Right ventricle myocardium inferior (tissue), 1 donor: ENCODE measurements at regions not wholly inside any gene's neighbourhood (a gene's known extent, or its start where the extent isn't known, plus 50 kb on each side); places are given as distances from the start of the nearest gene placed in this dataset.
"Not testable (repeated sequence)": the region's sequence is repeated elsewhere in the genome, so short reads cannot be mapped to it uniquely, and the experiment has no call there.

Source experiments
- ATAC-seq: fragments of 200-7000 bp; cut with Tn5 transposase; one replicate; pipeline ENCODE4 v1.9.1; 2020; ENCODE audit warnings: mild to moderate bottlenecking, moderate library complexity
- DNase-seq: peaks from one replicate; pipeline ENCODE4 v3.0.0; 2021; ENCODE audit errors: missing footprints
- intact Hi-C: fragments of 100-400 bp; cut with DNase I; formaldehyde crosslinking; loops from one replicate; pipeline ENCODE4 v1.11.0; 2022
- donor health status: DM: no; HTN: yes; CAD: no; lungs with severe emphysema.

DNA sequence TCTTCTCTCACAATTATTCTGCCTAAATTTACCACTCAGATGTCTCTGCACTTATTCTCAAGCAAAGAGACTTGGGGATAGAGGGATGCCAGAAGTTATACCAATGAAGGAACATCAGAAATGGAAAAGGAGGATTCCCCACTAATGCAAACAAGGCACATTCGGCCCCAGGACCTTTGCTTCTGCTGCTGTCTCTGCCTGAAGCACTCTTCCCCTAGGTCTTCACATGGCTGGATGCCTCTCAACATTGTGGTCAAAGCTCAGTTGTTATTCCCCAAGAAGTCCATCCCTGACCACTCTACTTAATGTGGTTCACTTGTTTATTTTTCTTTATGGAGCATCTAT lies 508.7 kb downstream of the DOK5 start:
- intact Hi-C loops: no loop called here
- ATAC-seq: no peak

DNA sequence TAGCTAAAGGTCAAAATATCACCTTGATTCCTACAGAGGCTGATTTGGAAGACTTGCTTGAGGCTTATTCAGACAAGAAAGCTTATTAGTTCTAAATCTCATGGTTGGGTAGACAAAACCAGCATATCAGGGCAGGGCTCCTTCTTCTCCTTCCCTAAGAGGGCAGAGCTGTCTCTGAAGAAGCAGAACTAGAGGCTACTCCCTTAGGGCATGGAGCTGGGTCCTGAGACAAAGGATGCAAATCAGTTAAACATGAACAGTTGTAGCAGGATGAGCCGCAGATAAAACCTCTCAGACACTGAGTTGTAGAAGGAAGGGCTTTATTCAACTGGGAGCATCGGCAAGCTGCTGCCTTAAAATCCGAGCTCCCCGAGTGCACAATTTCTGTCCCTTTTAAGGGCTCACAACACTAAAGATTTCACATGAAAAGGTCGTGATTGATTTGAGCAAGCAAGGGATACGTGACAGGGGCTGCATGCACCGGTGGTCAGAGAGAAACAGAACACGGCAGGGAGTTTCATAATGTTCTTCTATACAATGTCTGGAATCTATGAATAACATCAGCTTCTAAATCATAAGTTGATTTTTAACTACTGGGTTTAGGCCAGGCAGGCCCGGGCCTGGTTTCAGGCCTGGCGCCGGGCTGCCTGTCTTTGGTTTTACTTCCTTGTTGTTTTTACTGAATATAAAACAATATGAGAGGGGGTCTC lies 508.2 kb downstream of the DOK5 start:
- intact Hi-C loops, DNase-seq, ATAC-seq: not testable (repeated sequence)

More for the DNA sequence above, 508.7 kb downstream of the DOK5 start:
- DNase-seq: no peak

DNA sequence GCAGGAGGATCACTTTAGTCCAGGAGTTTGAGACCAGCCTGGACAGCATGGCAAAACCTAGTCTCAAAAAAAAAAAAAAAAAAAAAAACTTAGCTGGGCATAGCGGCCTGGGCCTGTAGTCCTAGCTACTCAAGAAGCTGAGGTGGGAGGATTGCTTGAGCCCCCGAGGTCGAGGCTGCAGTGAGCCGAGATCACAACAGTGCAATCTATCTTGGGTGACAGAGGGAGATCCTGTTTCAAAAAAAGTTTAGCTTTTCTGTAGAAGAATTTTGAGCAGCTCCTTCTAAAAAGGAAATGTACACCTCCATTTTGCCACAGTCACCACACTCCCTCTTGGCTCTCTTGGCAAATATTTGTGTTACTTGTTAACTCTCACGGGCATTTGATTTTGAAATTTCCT lies 505.8 kb downstream of the DOK5 start:
- DNase-seq (no peak), ATAC-seq (no peak)
- intact Hi-C loops: no loop called here

DNA sequence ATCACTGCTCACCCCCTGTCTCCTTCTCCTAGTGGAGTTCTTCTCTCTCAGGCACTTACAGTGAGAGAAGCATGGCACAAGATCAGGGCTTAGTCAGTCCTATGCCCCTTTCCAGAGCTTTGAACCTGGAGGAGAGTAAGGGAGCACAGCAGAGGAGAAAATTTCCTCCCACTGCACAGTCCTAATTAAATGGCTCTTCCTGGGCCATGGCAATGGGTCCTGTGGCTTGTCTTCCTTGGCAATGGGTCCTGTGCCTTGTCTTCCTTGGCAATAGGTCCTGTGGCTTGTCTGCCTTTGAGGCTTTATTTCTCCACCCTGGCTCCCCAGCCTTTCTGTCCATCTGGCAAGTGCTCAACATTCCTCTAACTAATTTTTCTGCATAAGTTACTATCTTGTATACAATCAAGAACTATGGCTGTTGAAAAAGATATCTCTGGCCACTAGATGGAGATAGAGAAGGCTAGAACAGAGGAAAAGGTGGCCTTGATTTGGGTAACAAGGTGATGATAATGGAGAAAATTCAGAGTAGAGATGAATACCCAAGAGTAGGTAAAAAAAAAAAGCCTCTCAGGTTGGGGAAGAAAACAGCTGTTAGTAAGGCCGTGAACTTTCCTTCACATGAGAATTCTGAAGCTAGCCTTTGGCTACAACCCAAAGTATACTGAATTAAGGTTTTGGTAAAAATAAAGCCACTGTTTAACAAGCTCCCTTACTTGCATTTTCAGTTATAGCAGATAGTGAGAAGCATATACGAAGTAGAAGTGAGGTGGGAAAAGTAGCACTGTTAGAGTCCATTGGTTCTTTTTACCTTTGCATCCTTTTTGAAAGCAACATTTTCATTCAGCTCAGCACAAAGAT lies 504.9 kb downstream of the DOK5 start:
- DNase-seq (no peak), ATAC-seq (no peak)
- intact Hi-C loops: no loop called here

DNA sequence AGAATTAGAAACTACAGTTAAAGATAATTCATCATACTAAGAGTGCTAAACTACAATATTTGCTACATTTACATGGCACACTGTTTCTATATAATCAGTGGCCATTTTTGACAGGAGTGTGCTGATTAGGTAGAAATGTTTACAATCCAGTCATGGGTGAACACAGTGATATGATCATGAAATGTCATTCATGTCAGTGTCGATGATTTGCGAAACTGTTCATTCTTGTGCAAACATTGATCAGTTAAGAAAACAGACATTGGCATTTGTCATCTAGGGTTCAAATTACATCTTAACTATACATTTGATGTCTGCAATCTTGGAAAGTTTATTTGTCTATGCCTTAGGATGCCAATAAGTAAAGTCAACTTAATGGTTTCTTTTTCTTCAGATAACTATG lies 474.9 kb downstream of the DOK5 start:
- no peak for ATAC-seq
- intact Hi-C loops: no loop called here
- DNase-seq: no peak

DNA sequence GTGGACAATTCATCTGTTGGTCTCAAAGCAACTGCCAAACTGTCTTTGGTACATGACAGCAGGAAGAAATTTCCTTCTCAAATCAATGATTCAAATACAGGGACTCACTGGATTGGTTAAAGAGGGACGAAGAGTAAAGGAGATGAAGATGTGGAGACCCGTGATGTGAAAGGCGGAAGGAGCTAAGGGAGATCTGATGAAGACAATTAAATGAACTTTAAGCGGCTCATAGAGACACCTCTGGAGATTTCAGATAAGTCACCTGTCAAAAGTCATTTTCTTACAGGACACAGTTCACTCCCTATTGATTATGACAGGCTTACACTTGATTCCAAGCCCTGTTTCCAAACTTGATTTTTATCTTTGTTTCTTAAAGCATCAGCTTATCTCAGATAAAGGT lies 466.3 kb downstream of the DOK5 start:
- DNase-seq (no peak), ATAC-seq (no peak)
- intact Hi-C loops: no loop called here

DNA sequence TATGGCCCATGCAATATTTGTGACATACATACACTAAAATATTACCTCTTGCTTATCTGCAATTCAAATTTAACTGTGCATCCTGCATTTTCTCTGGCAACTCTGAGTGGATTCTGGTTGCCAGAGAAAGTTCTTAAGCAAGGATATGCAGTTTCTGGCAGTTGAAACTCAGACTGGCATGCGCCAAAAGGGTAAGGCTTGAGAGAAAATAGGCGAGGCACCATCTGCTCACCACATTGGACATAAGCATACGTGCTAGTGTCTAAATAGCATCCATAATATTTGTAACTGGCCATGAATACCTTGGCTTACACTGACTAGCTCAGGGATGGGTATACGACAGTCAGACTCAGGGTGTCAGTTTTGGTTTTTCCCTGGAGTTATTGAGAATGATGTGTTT lies 465.1 kb downstream of the DOK5 start:
- no peak for ATAC-seq
- intact Hi-C loops: no loop called here
- DNase-seq: no peak

DNA sequence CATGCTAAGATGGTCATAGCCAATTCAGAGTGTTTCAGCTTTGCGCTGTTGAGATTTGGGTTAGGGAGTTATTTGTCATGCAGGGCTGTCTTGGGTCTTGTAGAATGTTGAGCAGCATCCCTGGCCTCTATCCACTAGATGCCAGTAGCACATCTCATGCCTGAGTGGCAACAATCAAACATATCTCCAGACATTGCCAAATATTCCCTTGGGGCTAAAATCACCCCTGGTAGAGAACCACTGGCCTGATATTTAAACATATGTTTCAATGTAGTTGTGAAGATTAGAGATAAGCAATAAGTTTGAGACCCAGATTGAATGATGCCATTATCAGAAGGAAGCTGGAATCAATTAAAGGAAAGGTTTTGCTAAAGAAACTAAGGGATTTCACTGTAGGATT lies 463.3 kb downstream of the DOK5 start:
- DNase-seq (no peak), ATAC-seq (no peak)
- intact Hi-C loops: no loop called here

DNA sequence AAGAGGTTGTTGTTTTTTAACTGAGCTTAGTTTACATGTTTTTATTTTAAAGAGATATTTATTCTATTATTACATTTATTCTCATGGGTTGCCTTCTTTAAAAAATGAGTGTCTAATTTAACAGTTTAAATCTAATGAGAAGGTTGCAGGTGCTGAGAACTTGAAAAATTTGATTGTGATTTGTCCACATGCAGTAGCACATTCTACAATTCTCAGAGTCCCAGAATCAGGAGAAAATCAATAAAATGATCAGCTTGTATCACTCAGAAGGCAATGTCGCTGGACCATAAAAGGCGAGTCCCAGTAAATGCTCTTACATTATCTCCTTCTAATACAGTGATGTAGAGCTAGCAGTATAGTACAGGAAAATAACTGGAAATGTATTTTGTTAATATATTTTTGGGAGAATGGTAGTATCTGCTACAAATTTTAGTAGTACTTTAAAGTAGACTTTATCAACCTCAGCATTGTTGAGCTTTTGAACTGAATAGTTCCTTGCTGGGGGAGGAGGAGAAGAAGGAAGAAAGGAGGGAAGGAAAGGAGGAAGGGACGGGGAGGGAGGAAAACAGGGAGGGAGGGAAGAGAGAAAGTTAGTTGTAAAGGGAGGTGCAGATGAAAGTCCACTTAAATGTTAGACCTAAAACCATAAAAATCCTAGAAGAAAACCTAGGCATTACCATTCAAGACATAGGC lies 458.0 kb downstream of the DOK5 start:
- DNase-seq (no peak), ATAC-seq (no peak)
- intact Hi-C loops: no loop called here

DNA sequence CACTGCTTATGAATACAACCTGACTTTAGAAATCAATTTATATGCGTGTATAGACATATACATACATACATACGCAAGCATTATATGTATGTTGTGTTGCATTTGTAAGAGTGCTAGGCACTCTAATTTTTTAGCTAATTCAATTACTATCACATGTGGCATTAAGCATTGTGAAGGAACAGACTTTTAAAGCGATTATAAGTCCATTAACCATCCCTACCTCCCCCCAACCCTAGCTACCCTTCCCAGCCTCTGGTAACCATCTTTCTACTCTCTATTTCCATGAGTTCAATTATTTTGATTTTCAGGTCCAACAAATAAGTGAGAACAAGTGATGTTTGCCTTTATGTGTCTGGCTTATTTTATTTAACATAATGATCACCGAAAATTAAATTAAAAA lies 453.8 kb downstream of the DOK5 start:
- no peak for DNase-seq
- ATAC-seq: no peak
- intact Hi-C loops: no loop called here

DNA sequence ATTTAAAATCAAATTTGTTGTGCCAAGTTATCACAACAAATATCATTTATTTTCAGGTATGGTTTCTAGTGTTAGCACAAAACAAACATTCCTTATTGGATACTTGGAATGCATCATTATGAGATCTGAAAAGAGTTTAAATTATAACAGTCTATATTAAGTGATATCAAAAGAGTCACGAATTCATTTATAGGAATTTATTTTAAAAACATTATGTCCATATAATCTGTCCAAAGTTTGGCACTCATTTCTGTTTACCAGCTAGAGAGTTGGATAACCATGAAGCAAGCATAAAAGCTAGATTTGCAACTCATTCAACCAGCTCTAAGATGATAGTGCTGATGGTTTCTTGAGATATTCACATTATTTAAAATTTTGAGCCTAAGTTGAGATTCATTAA lies 453.2 kb downstream of the DOK5 start:
- ATAC-seq: no peak
- intact Hi-C loops: no loop called here
- DNase-seq: no peak

DNA sequence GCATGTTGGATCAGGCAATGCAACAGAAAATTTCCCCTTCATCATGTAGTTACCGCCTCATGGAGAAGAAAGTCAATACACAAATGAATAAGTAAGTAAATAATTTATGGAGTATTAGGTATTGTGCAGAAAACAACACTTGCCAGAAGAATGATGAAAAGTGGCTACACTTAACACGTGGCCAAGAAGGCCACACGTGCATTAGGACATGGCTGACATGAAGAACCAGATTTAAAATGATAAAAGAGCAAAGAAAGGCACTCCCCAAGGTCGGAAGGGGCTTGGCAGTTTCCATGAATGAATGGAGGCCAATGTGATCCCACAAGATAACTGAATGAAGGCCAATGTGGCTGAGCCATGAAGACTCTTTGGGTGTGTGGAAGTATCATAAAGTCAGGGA lies 447.2 kb downstream of the DOK5 start:
- intact Hi-C loops: no loop called here

DNA sequence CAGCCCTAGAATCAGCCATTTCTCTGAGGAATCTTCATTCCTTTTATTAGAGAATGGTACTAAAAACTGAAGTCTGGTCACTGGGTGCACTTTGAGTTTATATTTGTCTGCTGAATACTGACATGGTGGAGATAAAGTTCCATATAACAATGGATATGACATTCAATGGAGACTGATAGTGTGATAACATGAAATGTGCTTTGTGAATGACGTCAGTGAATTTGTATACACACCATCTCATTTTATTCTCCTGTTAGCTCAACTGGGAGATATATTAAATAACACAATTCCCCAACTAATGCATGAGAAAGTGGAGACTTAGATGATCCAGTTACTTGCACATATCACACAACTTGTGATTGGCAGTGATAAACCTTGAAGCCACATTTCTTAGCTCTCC lies 446.7 kb downstream of the DOK5 start:
- DNase-seq (no peak), ATAC-seq (no peak)
- intact Hi-C loops: no loop called here

More for the DNA sequence above, 447.2 kb downstream of the DOK5 start:
- DNase-seq: no peak
- no peak for ATAC-seq

DNA sequence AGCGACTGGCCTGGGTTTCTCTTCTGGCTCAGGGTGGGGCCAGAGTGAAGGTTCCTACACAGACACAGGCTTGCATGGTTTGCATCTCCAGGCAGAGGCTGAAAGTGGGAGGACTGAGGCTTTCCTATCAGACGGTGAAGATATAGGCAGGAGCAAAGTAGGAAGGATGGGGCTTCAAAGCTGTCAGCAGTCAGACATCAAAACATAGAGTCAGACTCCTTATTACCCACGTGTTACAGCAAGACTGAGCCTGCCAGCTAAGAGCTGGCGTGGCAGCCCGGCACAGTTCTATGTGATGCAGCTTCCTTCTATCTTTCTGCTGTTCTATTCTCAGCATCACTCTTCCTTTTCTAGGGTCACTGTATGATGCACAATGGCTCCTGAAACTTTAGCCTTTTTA lies 445.1 kb downstream of the DOK5 start:
- ATAC-seq: no peak
- DNase-seq: no peak
- intact Hi-C loops: no loop called here

DNA sequence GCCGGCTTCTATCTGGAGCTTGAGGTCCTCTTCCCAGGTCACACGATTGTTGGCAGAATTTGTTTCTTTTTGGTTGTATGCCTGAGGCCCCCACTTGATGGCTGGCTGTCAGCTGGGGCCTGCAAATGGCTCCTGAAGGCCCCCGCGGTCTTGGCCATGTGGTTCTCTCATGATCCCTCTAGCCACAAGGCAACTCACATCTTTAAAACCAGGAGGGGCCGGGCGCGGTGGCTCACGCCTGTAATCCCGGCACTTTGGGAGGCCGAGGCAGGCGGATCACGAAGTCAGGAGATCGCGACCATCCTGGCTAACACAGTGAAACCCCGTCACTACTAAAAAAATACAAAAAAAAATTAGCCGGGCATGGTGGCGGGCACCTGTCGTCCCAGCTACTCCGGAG lies 443.6 kb downstream of the DOK5 start:
- ATAC-seq, DNase-seq, intact Hi-C loops: not testable (repeated sequence)

DNA sequence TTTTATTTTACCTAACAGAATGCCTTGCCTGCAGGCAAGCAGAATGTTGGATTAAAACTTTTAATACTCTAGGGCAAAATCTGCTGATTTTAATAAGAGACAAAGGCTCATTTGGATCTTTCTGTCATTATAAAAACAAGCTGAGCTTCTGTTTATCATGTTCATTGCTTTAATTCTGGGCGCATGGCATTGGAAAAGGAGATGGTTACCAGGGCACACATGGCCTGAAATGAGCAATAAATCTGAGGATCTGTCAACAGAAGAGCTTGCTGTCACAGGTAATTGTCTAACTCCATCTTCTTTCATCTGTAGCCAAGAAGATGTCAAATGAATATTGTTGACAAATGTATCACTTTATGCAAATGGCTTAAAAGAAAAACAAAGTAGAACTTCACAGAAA lies 439.6 kb downstream of the DOK5 start:
- ATAC-seq (no peak), DNase-seq (no peak)
- intact Hi-C loops: no loop called here

DNA sequence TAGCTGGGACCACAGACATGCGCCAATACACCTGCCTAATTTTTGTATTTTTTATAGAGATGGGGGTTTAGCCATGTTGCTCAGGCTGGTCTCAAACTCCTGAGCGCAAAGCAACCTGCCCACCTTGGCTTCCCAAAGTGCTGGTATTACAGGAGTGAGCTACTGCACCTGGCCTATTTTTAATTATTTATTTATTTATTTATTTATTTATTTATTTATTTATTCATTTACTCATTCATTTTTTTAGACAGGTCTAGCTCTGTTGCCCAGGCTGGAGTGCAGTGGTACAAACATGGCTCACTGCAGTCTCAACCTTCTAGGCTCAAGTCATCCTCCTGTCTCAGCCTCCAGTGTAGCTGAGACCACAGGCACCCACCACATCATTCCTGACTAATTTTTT lies 434.3 kb downstream of the DOK5 start:
- ATAC-seq (no peak), DNase-seq (no peak)
- intact Hi-C loops: no loop called here

DNA sequence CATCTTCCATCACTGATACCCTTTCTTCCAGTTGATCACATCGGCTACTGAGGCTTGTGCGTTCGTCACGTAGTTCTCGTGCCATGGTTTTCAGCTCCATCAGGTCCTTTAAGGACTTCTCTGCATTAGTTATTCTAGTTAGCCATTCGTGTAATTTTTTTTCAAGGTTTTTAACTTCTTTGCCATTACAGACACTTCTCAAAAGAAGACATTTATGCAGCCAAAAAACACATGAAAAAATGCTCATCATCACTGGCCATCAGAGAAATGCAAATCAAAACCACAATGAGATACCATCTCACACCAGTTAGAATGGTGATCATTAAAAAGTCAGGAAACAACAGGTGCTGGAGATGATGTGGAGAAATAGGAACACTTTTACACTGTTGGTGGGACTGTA lies 430.7 kb downstream of the DOK5 start:
- intact Hi-C loops, ATAC-seq, DNase-seq: not testable (repeated sequence)

DNA sequence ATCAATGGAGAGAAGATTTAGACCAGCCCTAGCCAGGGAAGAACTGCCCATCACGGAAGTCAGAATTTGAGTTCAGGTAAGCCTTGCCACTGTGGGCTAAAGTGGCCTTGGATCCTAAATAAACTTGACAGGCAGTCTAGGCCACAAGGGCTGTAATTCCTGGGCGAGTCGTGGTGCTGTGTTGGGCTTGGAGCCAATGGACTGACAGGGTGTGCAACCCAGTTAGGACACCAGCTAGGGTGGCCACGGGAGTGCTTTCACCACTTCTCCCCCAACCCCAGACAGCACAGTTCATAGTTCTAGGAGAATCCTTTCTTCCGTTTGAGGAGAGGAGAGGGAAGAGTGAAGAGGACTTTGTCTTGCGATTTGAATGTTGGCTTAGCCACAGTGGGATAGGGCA lies 422.4 kb downstream of the DOK5 start:
- intact Hi-C loops: no loop called here

DNA sequence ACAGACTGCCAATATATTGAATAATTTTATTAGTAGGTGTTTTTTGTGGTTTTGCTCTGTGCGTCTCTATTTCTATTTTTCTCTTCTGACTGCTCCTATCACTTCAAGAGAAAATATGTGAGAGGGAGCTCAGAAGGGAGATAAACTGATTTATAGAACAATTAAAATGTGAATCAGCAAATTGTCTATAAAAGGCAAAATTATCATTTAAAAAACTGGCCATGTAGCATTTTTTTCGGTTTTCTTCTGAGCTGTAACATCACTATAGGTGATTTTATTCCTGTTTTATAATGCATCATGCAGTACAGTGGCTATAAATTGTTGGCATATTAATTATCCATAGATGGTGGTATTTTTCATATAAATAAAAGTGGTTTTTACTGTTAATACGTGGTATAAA lies 416.5 kb downstream of the DOK5 start:
- ATAC-seq: no peak
- no peak for DNase-seq
- intact Hi-C loops: no loop called here

More for the DNA sequence above, 422.4 kb downstream of the DOK5 start:
- ATAC-seq (no peak), DNase-seq (no peak)
